GM10248 (cell line): ENCODE measurements at regions not wholly inside any gene's neighbourhood (a gene's known extent, or its start where the extent isn't known, plus 50 kb on each side); places are given as distances from the start of the nearest gene placed in this dataset.

Source experiments
- CTCF ChIA-PET: fragments of 300-600 bp; sonication (Branson Sonifier 250); formaldehyde crosslinking; extraction: SDS; loops from one replicate; lab custom pipeline; 2021; ENCODE audit warnings: antibody characterized with exemption; lab: Yijun Ruan, JAX
- POLR2A ChIA-PET: fragments of 350-650 bp; sonication (Branson Sonifier 250); formaldehyde crosslinking; extraction: SDS; loops from one replicate; lab custom pipeline; 2020; ENCODE audit warnings: antibody characterized with exemption; lab: Yijun Ruan, JAX
- DNase-seq: peaks from one replicate; pipeline ENCODE4 v3.0.0; 2012; ENCODE audit errors: extremely low spot score
- CTCF ChIP-seq: IDR thresholded peaks from 2 replicates; pipeline ENCODE4 v1.5.1; 2012; ENCODE audit warnings: mild to moderate bottlenecking, low read depth; ENCODE audit errors: extremely low read depth, missing control alignments, control extremely low read depth

- ChIA-PET CTCF (interaction anchor here (0.7 kb wide), 1 partner anchor 15 kb away, joined by 3 read pairs; no protein-coding TSS in a partner anchor), POLR2A (no interaction called here)
- DNase-seq, result no peak
- TF ChIP-seq CTCF, result no peak
These were observed 263.1 kb upstream of the MOCS1 start for GRCh38 chr6:40197371-40197770.

- POLR2A ChIA-PET, result no interaction called here
- CTCF ChIA-PET, result interaction anchor here (1.3 to 1.6 kb wide), 3 partner anchors 23 to 43 kb away, joined by 3 to 5 read pairs (median 3); no protein-coding TSS in a partner anchor
These were observed 261.9 kb upstream of the MOCS1 start for GRCh38 chr6:40196135-40196518.

GRCh38 chr6:40195428-40196134 is 261.3 kb upstream of the MOCS1 start:
- ChIA-PET POLR2A (no interaction called here), CTCF (interaction anchor here (1.3 to 1.6 kb wide), 3 partner anchors 24 to 43 kb away, joined by 3 to 5 read pairs (median 3); no protein-coding TSS in a partner anchor)
- DNase-seq, result no peak
- TF ChIP-seq CTCF, result no peak

More at GRCh38 chr6:40196135-40196518, 261.9 kb upstream of the MOCS1 start:
- no peak for TF ChIP-seq CTCF
- DNase-seq, result no peak

GRCh38 chr6:40194447-40195170 is 260.3 kb upstream of the MOCS1 start:
- no peak for DNase-seq
- TF ChIP-seq CTCF, result no peak
- POLR2A ChIA-PET, result no interaction called here
- CTCF ChIA-PET, result no interaction called here

GRCh38 chr6:40192516-40192915 is 258.3 kb upstream of the MOCS1 start:
- CTCF ChIA-PET, result no interaction called here
- no peak for TF ChIP-seq CTCF
- POLR2A ChIA-PET, result no interaction called here
- DNase-seq, result no peak

- CTCF ChIA-PET, result no interaction called here
- POLR2A ChIA-PET, result no interaction called here
- no peak for DNase-seq
- TF ChIP-seq CTCF, result no peak
These were observed 254.7 kb upstream of the MOCS1 start for GRCh38 chr6:40188931-40189330.
